ENCODE measurements at regions not wholly inside any gene's neighbourhood (a gene's known extent, or its start where the extent isn't known, plus 50 kb on each side); places are given as distances from the start of the nearest gene placed in this dataset.
"Not testable (repeated sequence)": the region's sequence is repeated elsewhere in the genome, so short reads cannot be mapped to it uniquely, and the experiment has no call there.

- DNase-seq (ENCODE audit: low spot score) = no peak
Observed at GRCh38 chr9:16278326-16278999, 592.0 kb downstream of the BNC2 start.

GRCh38 chr9:16281707-16282106 lies 588.8 kb downstream of the BNC2 start:
- no peak for DNase-seq (ENCODE audit: low spot score)

DNA sequence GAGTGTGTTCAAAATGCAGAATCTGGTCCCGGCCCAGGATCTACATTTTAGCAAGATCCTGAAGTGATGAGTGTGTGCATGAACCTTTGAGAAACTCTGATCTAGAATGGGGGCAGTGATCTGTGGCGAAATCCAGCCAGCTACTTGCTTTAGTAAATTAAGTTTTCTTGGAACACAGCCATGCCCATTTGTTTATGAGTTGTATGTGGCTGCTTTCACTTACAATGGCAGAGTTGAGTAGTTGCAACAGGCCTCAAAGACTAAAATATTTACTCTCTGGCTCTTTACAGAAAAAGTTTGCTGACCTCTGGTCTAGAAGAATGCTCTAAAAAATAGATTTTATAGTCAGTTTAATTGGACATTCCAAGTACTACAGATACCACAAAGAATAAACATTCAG lies 588.3 kb downstream of the BNC2 start:
- DNase-seq (ENCODE audit: low spot score) = no peak

GRCh38 chr9:16282718-16283117 lies 587.8 kb downstream of the BNC2 start:
- no peak for DNase-seq (ENCODE audit: low spot score)

- no peak for DNase-seq (ENCODE audit: low spot score)
Observed at GRCh38 chr9:16286160-16286559, 584.3 kb downstream of the BNC2 start.

- peak; percentile 9 for DNase-seq (ENCODE audit: low spot score)
Observed at GRCh38 chr9:16289639-16290038, 580.8 kb downstream of the BNC2 start.

DNA sequence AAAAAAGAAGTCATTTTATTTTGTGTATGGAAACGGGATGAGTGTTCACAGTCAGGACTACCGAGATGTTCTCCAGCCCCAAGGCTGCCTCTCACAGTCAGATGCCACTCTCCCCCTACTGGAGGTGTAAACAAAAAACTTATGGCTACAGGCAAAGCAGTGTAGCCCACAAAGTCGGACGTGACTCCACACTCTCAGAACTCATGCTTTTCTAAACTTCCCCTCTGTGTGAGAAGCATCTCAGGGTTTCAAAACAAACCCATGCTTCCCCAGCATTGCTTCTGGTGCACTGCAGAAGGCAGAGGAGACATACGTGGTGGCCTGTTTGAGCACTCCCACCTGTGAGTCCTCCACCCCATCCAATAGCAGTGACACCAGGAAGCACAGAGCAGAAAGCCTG lies 580.3 kb downstream of the BNC2 start:
- DNase-seq (ENCODE audit: low spot score) = no peak

- DNase-seq (ENCODE audit: low spot score) = no peak
Observed at GRCh38 chr9:16291921-16292320, 578.5 kb downstream of the BNC2 start.

DNA sequence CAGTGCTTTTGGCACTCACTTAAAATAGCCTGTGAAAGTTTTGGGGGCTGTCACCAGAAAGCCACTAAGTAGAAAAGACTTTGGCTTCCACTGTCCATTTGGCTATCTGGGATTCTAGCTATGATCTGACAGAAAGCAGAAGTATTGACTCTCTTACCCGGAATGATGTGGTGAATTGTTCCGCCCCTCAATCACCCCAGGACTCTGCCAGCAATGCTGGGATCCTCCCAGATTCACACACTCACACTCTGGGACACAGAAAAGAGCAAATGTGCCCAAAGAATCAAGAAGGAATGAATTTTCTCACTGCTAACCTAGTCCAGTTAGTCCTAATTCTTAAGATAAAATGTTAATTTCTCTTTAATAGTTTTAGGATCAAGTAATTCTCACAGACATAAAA lies 576.9 kb downstream of the BNC2 start:
- no peak for DNase-seq (ENCODE audit: low spot score)

- DNase-seq (ENCODE audit: low spot score) = no peak
Observed at GRCh38 chr9:16294133-16294770, 576.2 kb downstream of the BNC2 start.

DNA sequence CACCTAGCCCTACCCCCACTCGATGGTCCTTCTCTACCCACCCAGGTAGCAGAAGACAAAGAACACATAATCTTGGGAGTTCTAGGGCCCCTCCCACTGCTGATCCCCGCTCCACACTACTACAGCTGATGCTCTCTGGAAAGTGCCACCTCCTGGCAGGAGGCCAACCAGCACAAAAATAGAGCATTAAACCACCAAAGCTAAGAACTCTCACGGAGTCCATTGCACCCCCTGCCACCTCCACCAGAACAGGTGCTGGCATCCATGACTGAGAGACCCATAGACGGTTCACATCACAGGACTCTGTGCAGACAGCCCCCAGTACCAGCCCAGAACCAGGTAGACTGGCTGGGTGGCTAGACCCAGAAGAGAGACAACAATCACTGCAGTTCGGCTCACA lies 575.5 kb downstream of the BNC2 start:
- DNase-seq (ENCODE audit: low spot score) = not testable (repeated sequence)

- not testable (repeated sequence) for DNase-seq (ENCODE audit: low spot score)
Observed at GRCh38 chr9:16299368-16299767, 571.1 kb downstream of the BNC2 start.

- no peak for DNase-seq (ENCODE audit: low spot score)
Observed at GRCh38 chr9:16303506-16303905, 567.0 kb downstream of the BNC2 start.

DNA sequence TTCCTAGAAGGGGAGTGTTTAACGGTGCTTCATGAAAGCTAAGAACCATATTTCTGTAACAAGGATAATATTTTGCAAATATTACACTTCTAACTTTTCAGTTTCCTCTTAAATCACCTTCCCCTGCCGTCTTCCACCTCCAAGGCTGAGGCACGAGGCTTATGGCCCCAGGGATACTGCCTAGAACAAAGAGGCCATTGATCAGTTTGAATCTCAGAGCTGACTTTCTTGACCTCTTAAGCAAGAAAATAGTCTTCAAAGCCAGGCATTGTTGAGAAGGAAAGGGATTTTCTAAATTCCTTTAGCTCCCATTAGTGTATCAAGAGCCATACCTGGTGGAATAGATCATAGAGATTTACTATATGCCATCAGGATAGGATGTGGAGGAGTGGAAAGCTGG lies 566.2 kb downstream of the BNC2 start:
- DNase-seq (ENCODE audit: low spot score) = no peak

GRCh38 chr9:16306586-16306985 lies 563.9 kb downstream of the BNC2 start:
- no peak for DNase-seq (ENCODE audit: low spot score)

GRCh38 chr9:16307626-16308195 lies 562.8 kb downstream of the BNC2 start:
- DNase-seq (ENCODE audit: low spot score) = no peak

- DNase-seq (ENCODE audit: low spot score) = no peak
Observed at GRCh38 chr9:16308645-16309044, 561.8 kb downstream of the BNC2 start.

- no peak for DNase-seq (ENCODE audit: low spot score)
Observed at GRCh38 chr9:16309082-16309468, 561.4 kb downstream of the BNC2 start.

- DNase-seq (ENCODE audit: low spot score) = no peak
Observed at GRCh38 chr9:16309469-16310271, 560.8 kb downstream of the BNC2 start.

DNA sequence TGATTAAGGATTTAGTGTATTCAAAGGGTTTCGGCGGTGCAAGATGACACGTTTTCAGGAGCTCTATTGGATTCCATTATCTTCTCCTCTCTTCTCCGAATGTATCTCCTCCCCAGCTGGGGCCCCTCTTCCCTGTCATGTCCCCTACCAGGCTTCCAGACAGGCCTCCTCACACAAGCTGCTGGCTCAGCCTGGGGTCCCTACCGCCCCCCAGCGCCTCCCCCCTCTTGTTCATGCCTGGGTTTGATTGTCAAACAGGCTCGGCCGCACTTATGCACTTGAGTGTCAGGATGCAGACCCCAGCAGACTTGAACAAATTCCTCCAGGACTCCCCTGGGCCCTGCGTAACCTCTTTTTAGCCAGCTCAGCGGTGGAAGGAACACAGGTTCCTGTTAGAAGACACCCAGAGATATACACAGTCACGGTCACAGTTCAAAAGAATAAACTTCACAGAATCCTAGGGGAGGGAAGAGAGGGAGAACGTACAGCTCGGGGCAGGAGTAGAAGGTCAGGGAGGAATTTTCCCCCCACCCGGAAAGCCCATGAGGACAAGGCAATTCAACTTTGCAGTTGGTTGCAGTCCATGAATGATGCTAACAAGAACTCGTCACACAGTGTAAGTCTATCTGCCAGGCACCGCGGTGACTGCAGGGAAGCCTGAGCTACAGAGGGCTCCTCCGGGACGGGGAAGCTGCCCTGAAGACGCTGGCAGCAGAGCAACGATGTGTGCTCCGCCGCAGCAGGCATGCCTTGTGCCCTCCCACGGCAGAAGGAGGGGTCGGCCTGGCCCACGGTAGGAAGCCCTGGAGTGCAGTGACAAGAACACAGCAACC lies 560.0 kb downstream of the BNC2 start:
- no peak for DNase-seq (ENCODE audit: low spot score)

- DNase-seq (ENCODE audit: low spot score) = no peak
Observed at GRCh38 chr9:16312116-16312515, 558.4 kb downstream of the BNC2 start.

DNA sequence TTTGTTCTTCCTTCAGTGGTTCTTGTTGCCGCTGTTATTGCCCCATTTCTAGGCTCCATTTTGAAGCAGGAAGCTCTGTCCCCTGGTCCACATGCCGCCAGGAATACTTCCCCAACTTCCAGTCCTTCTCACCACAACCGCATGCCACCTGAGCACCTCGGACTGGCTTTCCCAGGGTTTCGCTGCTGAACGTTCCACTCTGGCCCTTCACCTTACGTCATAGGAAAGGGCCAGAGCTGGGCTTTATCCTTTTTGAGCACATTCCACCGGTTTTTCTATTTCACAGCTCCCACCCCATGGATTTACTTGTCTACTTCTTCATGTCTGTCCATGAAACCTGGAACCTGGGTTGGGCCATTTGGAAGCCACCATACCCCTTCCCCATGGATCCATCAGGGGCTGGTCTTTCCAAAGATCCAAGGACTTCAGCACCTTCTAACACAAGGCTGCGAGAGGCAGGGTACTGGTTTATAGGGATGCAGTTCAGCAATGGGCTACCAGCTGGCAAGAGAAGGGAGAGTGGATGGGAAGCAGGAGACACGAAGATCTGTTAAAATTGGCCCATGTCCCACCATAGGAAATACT lies 557.4 kb downstream of the BNC2 start:
- no peak for DNase-seq (ENCODE audit: low spot score)
